Activated CD4-positive, CD25-positive, alpha-beta regulatory T cell treated with anti-CD3 and anti-CD28 coated beads, Interleukin-2, amount 50 U/mL, for 72 hours (primary cell): ENCODE measurements at regions not wholly inside any gene's neighbourhood (a gene's known extent, or its start where the extent isn't known, plus 50 kb on each side); places are given as distances from the start of the nearest gene placed in this dataset.

Experiments
- DNase-seq: peaks from one replicate; pipeline ENCODE4 v3.0.0; 2021

GRCh38 chr9:95822583-95823431, 52.7 kb upstream of the ERCC6L2 start:
- no peak for DNase-seq

DNA sequence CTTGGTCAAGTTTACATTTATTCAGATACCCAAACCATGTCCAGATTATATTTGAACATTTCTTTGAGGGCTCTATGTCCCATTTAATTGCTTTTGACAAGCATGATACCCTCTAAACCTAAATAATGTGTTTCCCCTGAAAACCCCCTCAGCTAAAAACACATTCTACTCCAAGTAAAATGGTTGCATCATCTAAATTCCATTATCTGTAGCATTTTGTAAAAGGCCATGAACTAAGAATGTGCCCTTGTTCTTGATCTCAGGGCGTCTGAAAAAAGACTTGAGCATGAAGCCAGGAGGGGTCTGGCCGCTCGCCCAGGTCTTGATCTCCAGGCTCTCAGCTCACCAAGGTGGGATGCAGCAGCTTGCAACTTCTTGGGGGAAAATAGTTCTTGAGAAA, 53.5 kb upstream of the ERCC6L2 start:
- no peak for DNase-seq

DNA sequence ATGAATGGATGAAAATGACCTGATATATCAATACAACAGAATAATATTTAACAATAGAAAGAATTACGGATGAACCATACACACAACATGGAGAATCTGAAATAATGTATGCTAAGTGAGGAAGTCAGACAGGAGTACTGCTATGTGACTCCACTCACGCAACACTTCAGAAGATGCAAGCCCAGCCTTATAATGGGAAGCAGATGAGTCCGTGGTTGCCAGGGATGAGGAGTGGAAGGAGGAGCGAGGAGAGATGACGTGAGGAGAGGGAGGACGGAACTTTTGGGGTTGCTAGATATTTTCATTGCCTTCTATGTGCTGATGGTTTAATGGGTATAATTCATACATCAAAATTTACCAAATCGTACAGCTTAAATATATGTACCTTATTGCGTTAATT, 55.4 kb upstream of the ERCC6L2 start:
- no peak for DNase-seq

DNA sequence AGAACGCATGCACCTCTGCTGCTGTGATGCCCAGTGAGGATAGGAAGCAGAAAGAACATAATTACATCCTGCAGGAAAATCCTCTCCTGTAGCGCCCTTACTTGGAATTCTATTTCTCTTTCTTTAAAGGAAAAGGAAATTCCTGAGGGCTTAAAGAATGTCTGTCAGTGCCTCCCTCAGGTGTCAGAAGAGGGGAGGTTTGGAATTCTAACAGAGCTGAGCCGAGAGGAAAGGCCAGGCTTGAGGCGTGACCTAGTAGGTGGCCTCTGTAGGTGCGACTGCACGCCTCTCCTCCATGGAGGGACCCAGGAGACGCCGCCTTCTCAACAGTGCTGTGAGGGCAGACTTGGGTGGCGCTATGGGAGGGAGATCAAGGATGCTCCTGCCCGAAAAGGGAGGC, 55.9 kb upstream of the ERCC6L2 start:
- DNase-seq, result no peak

GRCh38 chr9:95817205-95817604, 58.3 kb upstream of the ERCC6L2 start:
- no peak for DNase-seq

DNA sequence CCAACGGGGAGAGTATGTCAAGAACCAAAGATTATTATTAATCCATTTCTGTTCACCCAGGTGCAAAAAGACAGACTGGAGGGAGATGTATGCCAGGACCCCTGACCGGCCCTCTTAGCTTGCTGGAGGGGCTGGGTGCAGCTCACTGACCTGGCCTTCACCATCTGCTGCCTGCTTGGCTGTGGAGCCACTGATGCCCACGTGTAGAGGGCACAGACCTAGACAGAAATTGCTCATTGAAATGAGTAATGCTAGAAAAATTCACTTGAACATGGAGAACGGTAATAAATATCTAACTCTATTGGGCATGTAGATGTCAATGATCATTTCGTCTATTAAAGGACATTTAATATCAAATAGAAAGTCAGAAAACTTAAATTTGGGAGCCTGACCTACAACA, 58.8 kb upstream of the ERCC6L2 start:
- DNase-seq, result no peak

GRCh38 chr9:95815961-95816360, 59.5 kb upstream of the ERCC6L2 start:
- no peak for DNase-seq

DNA sequence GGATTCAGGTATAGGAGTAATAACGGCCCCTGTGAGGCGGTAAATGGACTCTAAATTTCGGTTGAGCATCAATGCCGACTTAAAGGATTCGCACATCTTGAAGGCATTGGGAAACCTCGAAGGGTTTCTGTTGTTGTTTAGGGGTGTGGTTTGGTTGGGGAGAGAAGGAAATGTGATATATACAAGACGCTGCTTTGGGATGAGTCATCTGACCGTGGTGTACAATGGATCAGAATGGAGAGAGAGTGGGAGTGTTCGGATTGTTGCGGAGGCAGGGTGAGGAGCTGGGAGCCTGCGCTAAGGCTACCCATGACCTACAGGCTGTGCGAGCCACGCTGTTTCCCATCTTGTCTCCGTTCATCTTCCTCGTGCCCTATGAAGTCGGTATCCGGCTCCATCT, 60.4 kb upstream of the ERCC6L2 start:
- DNase-seq, result no peak

DNA sequence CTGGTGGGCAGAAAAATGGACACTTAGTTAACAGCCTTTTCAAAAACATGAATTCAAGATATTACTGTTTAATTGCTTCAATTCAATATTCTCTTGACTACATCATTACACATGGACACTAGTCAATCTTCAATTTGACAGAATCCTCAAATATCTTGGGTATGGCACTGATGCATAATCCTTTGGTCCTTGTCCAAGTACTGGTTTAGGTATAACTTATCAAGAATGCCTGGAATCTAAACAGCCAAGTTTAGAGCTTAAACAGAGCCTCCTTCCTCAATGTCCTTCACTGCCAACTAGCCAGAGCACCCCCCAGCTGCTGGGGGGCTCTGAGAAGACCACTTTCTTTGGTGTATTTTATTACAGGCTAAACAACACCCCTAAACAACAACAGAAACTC, 61.6 kb upstream of the ERCC6L2 start:
- no peak for DNase-seq

- DNase-seq, result no peak
Measured at GRCh38 chr9:95810814-95811213, 64.7 kb upstream of the ERCC6L2 start.

DNA sequence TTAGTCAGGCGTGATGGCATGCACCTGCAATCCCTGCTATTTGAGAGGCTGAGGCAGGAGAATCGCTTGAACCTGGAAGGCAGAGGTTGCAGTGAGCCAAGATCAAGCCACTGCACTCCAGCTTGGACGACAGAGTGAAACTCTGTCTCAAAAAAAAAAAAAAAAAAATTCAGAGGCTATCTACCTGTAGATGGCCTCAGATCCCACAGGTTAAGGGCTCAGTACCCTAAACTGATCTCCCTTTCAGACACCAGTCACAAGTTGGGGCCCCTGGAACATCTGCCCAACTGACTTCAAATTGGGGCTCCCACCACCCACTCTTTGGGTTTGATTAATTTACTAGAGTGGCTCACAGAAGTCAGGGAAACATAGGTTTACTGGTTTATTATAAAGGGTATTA, 65.4 kb upstream of the ERCC6L2 start:
- no peak for DNase-seq

GRCh38 chr9:95809686-95810085, 65.8 kb upstream of the ERCC6L2 start:
- DNase-seq, result no peak

DNA sequence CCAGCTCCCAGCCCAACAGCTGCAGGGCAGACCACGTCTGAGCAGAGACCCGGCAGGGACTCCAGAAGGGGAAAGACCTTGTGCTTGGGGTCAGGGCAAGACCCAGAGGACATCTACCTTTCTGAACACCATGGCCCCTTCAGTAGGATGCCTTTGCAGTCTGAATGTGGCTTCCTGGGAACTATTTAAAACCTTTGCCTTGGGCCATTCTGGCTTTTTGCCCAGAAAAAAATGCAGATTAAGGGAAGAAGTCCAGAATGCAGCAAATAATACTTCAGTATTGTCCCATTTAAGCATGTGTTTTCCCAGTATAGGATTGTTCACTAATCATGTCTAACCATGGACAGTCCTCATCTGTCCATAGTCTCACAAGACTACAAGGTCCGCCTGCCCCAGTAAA, 67.5 kb upstream of the ERCC6L2 start:
- DNase-seq, result no peak

- DNase-seq, result no peak
Measured at GRCh38 chr9:95807326-95807947, 68.1 kb upstream of the ERCC6L2 start.

GRCh38 chr9:95803197-95803596, 72.3 kb upstream of the ERCC6L2 start:
- no peak for DNase-seq

DNA sequence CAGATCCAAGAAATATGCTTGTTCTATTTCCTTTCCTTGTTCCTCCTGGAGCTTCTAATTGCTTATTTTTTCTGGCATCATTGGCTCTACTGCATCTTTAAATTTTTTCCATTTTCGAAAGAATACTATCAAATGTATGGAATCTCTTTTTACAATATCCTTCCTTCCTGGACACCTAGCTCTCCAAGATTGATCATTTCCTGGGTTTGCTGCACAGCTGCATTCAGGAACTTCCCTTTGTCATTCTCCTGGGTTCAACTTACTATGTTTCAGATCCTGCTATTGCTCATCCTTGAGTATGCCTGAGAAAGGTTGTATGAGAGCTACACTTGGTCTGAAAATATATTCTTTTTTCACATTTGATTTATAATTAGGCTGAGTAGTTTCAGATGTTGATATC, 73.7 kb upstream of the ERCC6L2 start:
- DNase-seq, result no peak

GRCh38 chr9:95796029-95796428, 79.5 kb upstream of the ERCC6L2 start:
- no peak for DNase-seq

DNA sequence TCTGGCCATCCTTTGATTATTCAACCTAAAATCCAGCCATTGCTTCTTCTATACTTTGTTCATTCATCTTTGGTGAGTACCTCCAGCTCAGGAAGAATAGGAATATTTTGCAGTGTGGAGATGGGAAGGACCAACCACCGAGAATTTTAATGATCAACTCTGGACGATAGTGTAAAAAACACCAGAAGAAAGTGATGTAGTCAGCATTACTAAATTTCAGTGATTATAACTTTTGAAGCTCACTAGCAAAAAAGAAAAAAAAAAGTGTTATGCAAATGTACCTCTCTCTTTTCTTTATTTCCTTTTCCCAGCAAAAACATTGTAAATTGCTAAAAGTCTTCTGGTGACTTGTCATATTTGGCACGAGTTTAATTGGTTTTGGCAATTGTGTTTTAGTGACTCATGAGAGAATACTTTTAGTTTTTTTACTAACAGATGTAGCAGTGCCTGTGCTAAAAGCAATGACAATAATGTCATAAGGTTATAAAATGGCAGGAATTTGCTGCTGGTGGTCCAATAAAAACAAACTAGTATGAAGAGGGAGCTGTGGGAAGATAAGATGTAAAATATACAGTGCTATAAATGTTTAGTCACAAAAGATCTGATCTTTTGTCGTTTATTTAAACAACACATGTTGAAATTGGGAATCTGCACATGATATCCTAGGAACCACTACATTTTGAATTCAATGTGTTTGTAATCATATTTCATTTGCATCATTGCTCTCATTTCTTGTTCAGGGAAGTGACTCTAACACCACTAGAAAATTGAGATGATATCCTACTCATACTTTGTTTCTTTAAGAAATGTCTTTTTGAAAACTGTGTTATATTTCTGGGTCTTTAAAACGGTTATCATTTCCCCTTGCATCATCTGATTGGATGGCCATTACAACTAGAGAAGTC, 81.3 kb upstream of the ERCC6L2 start:
- no peak for DNase-seq

GRCh38 chr9:95791695-95792094, 83.8 kb upstream of the ERCC6L2 start:
- no peak for DNase-seq

DNA sequence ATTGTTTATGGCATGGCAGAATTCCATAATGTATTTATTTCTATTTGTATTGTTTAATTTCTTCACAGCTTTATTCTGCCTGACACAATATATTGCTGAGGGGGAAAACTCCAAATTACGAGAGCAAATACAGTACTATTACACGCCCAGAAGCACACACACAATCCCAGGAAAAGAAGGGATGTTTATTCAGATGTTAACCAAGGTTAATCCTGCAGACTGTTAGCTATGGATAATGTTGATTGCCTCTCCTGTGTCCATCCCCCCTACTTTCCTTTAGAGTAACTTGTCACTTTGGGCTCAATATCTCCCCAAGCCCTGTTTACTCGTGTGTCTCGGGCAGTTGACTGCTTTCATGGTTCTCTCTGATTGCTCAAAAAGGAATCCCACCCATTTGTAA, 84.2 kb upstream of the ERCC6L2 start:
- no peak for DNase-seq

- no peak for DNase-seq
Measured at GRCh38 chr9:95788521-95788991, 86.9 kb upstream of the ERCC6L2 start.

DNA sequence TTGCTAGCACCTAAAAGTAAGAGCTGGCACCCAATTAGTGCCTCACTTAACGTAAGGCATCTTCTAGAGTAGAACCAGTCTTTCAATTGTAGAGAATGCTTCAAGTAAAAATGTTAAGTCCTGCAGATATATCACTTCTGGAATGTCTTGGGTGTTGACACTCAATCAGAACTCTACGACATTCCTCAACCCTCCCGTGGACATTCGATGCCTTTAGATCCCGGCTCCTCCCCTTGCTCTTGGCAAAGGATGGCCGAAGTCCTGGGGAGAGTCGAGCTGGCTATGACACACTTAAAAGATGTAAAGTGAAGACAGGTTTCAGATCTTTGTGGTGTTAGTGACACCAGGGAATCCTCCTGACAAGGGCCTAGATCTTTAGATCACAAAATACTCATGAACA, 87.5 kb upstream of the ERCC6L2 start:
- no peak for DNase-seq

DNA sequence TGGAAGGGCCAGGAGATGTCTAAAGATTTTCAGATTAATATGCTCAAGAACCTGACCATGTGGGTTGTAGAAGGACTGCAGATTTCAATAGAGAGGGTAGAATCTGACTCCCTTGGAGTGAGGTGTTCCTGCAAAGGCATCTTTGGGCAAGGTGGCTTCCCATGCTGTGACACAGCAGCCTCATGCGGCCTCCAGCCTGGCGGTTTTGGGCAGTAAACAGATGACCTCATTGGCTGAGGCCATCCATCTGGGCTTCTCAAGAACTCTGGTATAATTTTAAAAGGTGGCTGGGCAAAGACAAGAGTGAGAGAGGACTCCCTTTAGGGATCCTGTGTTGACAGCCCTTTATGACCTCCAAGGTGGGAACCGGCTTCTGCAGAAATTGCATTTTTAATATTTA, 90.3 kb upstream of the ERCC6L2 start:
- DNase-seq, result no peak

DNA sequence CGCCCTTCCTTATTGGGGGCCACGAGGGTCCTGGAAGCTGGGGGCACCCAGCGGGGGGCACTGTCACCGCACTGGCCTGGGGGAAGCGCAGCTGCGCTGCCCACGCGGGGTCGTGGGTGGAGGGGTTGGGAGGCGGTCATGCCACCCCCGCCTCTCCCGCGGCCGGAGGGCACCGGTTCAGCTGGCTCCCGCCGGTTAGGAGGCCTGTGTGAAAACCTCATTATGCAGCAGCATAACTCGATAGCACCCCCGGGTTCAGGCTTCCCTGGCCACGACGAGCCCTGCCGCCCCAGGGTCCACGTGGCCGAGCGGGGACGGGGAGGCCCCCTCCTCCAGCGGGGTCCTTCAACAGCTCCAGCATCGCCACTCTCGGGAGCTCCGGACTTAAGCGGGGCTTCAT, 91.2 kb upstream of the ERCC6L2 start:
- no peak for DNase-seq
